ENCODE measurements at regions not wholly inside any gene's neighbourhood (a gene's known extent, or its start where the extent isn't known, plus 50 kb on each side); places are given as distances from the start of the nearest gene placed in this dataset.
"Not testable (repeated sequence)": the region's sequence is repeated elsewhere in the genome, so short reads cannot be mapped to it uniquely, and the experiment has no call there.

DNA sequence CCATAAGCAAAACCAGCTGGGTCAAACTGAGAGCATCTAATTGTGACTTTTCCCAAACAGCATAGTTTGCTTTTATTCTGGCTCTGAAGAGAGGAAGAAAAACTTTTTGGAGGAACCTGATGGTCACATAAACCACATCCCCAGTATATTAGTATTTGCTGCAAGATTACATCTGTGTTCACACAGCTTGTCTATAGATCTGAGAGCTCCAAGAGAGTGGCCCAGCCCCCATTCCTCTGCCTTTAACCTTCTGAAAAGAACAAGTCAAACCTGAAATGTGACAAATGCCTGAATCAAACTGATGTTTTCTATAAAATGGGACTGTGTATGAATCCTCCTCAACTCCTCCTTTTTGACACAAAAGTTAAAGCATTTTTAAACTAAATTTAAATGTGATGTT, 435.2 kb downstream of the ZNF479 start:
- not testable (repeated sequence) for TF ChIP-seq YY1 (IDR thresholded peaks at IDR 0.05; ENCODE audit: insufficient read depth, insufficient read length); SUZ12 (IDR thresholded peaks at IDR 0.05; ENCODE audit: extremely low read depth, insufficient read depth, insufficient read length)
